ENCODE measurements at regions not wholly inside any gene's neighbourhood (a gene's known extent, or its start where the extent isn't known, plus 50 kb on each side); places are given as distances from the start of the nearest gene placed in this dataset.

GRCh38 chr12:98074286-98074685 lies 441.1 kb upstream of the TMPO start:
- no peaks in the 10 kb centered on the region for H3K9me3 ChIP-seq (ENCODE audit: low read length)
- H4K20me1 ChIP-seq (ENCODE audit: insufficient read depth, low read length): no peaks in the 10 kb centered on the region
- TF ChIP-seq CTCF (IDR thresholded peaks at IDR 0.05; ENCODE audit: low read length): no peak
- no peak for TF ChIP-seq EZH2 (IDR thresholded peaks at IDR 0.05; ENCODE audit: borderline replicate concordance, low read length)
- no peak overlapping the region for H3K4me3 ChIP-seq (ENCODE audit: low read depth, low read length, poor library complexity, severe bottlenecking)
- no peak overlapping the region for H2AFZ ChIP-seq (ENCODE audit: low read length)
- H3F3A ChIP-seq (ENCODE audit: insufficient read depth, low read length): no peaks in the 10 kb centered on the region
- no peak overlapping the region for H3K27ac ChIP-seq (ENCODE audit: low read depth, low read length, poor library complexity, severe bottlenecking)
- no peaks in the 10 kb centered on the region for H3K79me2 ChIP-seq (ENCODE audit: insufficient read depth, low read length)
- no peak overlapping the region for H3K9ac ChIP-seq (ENCODE audit: low read length)
- no peaks in the 10 kb centered on the region for H3K9me2 ChIP-seq (ENCODE audit: low read depth, low read length)
- no peak overlapping the region for H3K4me2 ChIP-seq (ENCODE audit: low read length)
- no peaks in the 10 kb centered on the region for H3K36me3 ChIP-seq (ENCODE audit: insufficient read depth, low read length)
- no peaks in the 10 kb centered on the region for H3K27me3 ChIP-seq (ENCODE audit: insufficient read depth, low read length)
- H3K4me1 ChIP-seq (ENCODE audit: insufficient read depth, low read length, severe bottlenecking): no peaks in the 10 kb centered on the region

- Histone ChIP-seq H2AFZ (ENCODE audit: low read length) (no peak overlapping the region), H3K4me2 (ENCODE audit: low read length) (no peak overlapping the region), H4K20me1 (ENCODE audit: insufficient read depth, low read length) (no peaks in the 10 kb centered on the region), H3K4me1 (ENCODE audit: insufficient read depth, low read length, severe bottlenecking) (no peaks in the 10 kb centered on the region), H3K9me3 (ENCODE audit: low read length) (no peaks in the 10 kb centered on the region), H3K27me3 (ENCODE audit: insufficient read depth, low read length) (no peaks in the 10 kb centered on the region), H3K79me2 (ENCODE audit: insufficient read depth, low read length) (no peaks in the 10 kb centered on the region), H3K27ac (ENCODE audit: low read depth, low read length, poor library complexity, severe bottlenecking) (no peak overlapping the region), H3K36me3 (ENCODE audit: insufficient read depth, low read length) (no peaks in the 10 kb centered on the region), H3K9me2 (ENCODE audit: low read depth, low read length) (no peaks in the 10 kb centered on the region), H3K9ac (ENCODE audit: low read length) (no peak overlapping the region), H3K4me3 (ENCODE audit: low read depth, low read length, poor library complexity, severe bottlenecking) (no peak overlapping the region), H3F3A (ENCODE audit: insufficient read depth, low read length) (no peaks in the 10 kb centered on the region)
- TF ChIP-seq EZH2 (IDR thresholded peaks at IDR 0.05; ENCODE audit: borderline replicate concordance, low read length) (no peak), CTCF (IDR thresholded peaks at IDR 0.05; ENCODE audit: low read length) (no peak)
Observed at GRCh38 chr12:98084391-98084790, 431.0 kb upstream of the TMPO start.

- Histone ChIP-seq H3K79me2 (ENCODE audit: insufficient read depth, low read length) (no peaks in the 10 kb centered on the region), H3F3A (ENCODE audit: insufficient read depth, low read length) (no peaks in the 10 kb centered on the region), H3K9me3 (ENCODE audit: low read length) (no peaks in the 10 kb centered on the region), H4K20me1 (ENCODE audit: insufficient read depth, low read length) (no peaks in the 10 kb centered on the region), H3K27me3 (ENCODE audit: insufficient read depth, low read length) (no peaks in the 10 kb centered on the region), H3K9ac (ENCODE audit: low read length) (no peak overlapping the region), H3K4me3 (ENCODE audit: low read depth, low read length, poor library complexity, severe bottlenecking) (no peak overlapping the region), H3K36me3 (ENCODE audit: insufficient read depth, low read length) (no peaks in the 10 kb centered on the region), H3K4me2 (ENCODE audit: low read length) (no peak overlapping the region), H3K4me1 (ENCODE audit: insufficient read depth, low read length, severe bottlenecking) (no peaks in the 10 kb centered on the region), H2AFZ (ENCODE audit: low read length) (no peak overlapping the region), H3K27ac (ENCODE audit: low read depth, low read length, poor library complexity, severe bottlenecking) (no peak overlapping the region), H3K9me2 (ENCODE audit: low read depth, low read length) (no peaks in the 10 kb centered on the region)
- no peak for TF ChIP-seq CTCF (IDR thresholded peaks at IDR 0.05; ENCODE audit: low read length)
- no peak for TF ChIP-seq EZH2 (IDR thresholded peaks at IDR 0.05; ENCODE audit: borderline replicate concordance, low read length)
Observed at GRCh38 chr12:98085046-98085755, 430.2 kb upstream of the TMPO start.
